Loucy (cell line): ENCODE measurements at regions not wholly inside any gene's neighbourhood (a gene's known extent, or its start where the extent isn't known, plus 50 kb on each side); places are given as distances from the start of the nearest gene placed in this dataset.

Experiments used
- H2AFZ ChIP-seq: fragments of 200-600 bp; sonication (generic); 2 replicates; pipeline ENCODE4 v1.6.0; 2016; ENCODE audit warnings: antibody characterized with exemption, mild to moderate bottlenecking, low read length, moderate library complexity
- H3F3A ChIP-seq: fragments of 200-600 bp; 2 replicates; pipeline ENCODE4 v1.6.0; 2016; ENCODE audit warnings: antibody characterized with exemption, low read depth, mild to moderate bottlenecking
- H3K27me3 ChIP-seq: fragments of 200-600 bp; sonication (generic); 2 replicates; pipeline ENCODE4 v1.6.1; 2014; ENCODE audit warnings: low read length, mild to moderate bottlenecking; ENCODE audit not compliant: insufficient read depth, poor library complexity, severe bottlenecking
- H3K36me3 ChIP-seq: fragments of 200-600 bp; sonication (generic); 2 replicates; pipeline ENCODE4 v1.6.1; 2016; ENCODE audit warnings: low read length; ENCODE audit not compliant: insufficient read depth
- H3K4me1 ChIP-seq: fragments of 200-600 bp; sonication (generic); 2 replicates; pipeline ENCODE4 v1.5.1; 2014; ENCODE audit warnings: low read length, mild to moderate bottlenecking; ENCODE audit not compliant: insufficient read depth, poor library complexity, severe bottlenecking
- H3K4me2 ChIP-seq: fragments of 200-600 bp; sonication (generic); 2 replicates; pipeline ENCODE4 v1.6.0; 2014; ENCODE audit warnings: antibody characterized with exemption, low read length, low read depth, mild to moderate bottlenecking; ENCODE audit not compliant: poor library complexity, severe bottlenecking
- H3K4me3 ChIP-seq: fragments of 200-600 bp; sonication (generic); 2 replicates; pipeline ENCODE4 v1.5.1; 2014; ENCODE audit warnings: low read length, mild to moderate bottlenecking, mixed read lengths; ENCODE audit not compliant: poor library complexity, severe bottlenecking
- H3K79me2 ChIP-seq: fragments of 200-600 bp; sonication (generic); 2 replicates; pipeline ENCODE4 v1.6.1; 2014; ENCODE audit warnings: low read length; ENCODE audit not compliant: insufficient read depth
- H3K9ac ChIP-seq: fragments of 200-600 bp; sonication (generic); 2 replicates; pipeline ENCODE4 v1.6.0; 2014; ENCODE audit warnings: mild to moderate bottlenecking, low read depth, low read length, moderate library complexity; ENCODE audit not compliant: poor library complexity, severe bottlenecking
- H3K9me2 ChIP-seq: fragments of 200-600 bp; sonication (generic); replicated peaks from 2 replicates; pipeline ENCODE4 v1.6.1; 2016; ENCODE audit warnings: low read depth, low read length, mixed read lengths
- H3K9me3 ChIP-seq: fragments of 200-600 bp; sonication (generic); 2 replicates; pipeline ENCODE4 v1.6.1; 2014; ENCODE audit warnings: mild to moderate bottlenecking, antibody characterized with exemption, low read length, low read depth; ENCODE audit not compliant: insufficient read depth
- H4K20me1 ChIP-seq: fragments of 200-600 bp; sonication (generic); 2 replicates; pipeline ENCODE4 v1.6.0; 2014; ENCODE audit warnings: antibody characterized with exemption, low read length, mild to moderate bottlenecking; ENCODE audit not compliant: insufficient read depth, poor library complexity, severe bottlenecking
- EZH2phosphoT487 ChIP-seq: fragments of 200-600 bp; IDR thresholded peaks from 2 replicates; pipeline ENCODE4 v1.6.1; 2018; ENCODE audit warnings: antibody characterized with exemption, mild to moderate bottlenecking, moderate library complexity, borderline replicate concordance
- TF ChIP-seq, protein P1 (sequence below): fragments of 200-600 bp; sonication (generic); conservative IDR thresholded peaks from 2 replicates; pipeline ENCODE4 v1.5.1; 2014; ENCODE audit warnings: mild to moderate bottlenecking, antibody characterized with exemption, low read length

DNA sequence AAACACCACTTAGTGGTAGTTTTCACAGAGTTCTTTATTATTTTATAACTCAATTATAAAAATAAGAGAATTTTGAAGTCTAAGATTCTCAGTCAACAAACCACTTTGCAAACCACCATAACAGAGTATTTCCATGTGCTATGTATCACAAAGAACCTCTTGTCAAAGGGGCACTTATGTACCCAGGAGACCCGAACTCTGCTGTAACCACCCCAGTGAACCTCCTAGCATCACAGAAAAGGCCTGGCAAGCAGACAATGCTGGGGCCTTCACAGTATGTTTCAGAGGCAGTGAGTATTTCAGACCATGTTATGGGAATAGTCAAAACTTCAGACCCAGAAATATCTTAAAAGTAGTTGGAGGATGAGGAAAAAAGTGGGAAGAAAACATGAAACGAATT is 714.1 kb downstream of the EFNB2 start:
- no peak for TF ChIP-seq EZH2phosphoT487
- Histone ChIP-seq H3K79me2 (no peaks in the 10 kb centered on the region), H4K20me1 (no peaks in the 10 kb centered on the region), H3K4me2 (no peak overlapping the region), H3K9ac (no peak overlapping the region), H3F3A (no peaks in the 10 kb centered on the region), H2AFZ (no peak overlapping the region), H3K27me3 (no peaks in the 10 kb centered on the region), H3K4me1 (no peaks in the 10 kb centered on the region), H3K9me2 (no peaks in the 10 kb centered on the region), H3K36me3 (no peaks in the 10 kb centered on the region), H3K9me3 (no peaks in the 10 kb centered on the region; the same call in 1 of the 2 replicates), H3K4me3 (no peak overlapping the region)

DNA sequence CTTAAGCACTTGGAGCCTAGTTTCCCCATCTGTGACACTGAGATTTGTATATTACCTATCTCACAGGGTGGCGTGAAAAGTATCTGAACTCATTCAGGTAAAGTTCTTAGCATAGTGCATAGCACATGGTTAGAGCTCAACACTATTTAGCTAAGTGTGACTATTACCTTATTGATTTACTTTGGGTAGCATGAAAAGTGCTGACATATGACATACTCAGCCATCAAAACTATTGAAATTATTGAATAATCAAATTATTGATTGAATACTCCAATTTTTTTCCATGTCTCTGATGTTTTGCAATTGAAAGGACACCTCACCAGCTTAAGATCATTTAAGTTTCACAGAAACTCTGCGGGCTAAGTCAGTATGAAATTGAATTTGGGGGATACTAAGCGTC is 715.0 kb downstream of the EFNB2 start:
- Histone ChIP-seq H4K20me1 (no peaks in the 10 kb centered on the region), H3K4me3 (no peak overlapping the region), H3K36me3 (no peaks in the 10 kb centered on the region), H3K9ac (no peak overlapping the region), H3K4me2 (no peak overlapping the region), H3F3A (no peaks in the 10 kb centered on the region), H3K9me3 (no peaks in the 10 kb centered on the region; the same call in 1 of the 2 replicates), H2AFZ (no peak overlapping the region), H3K4me1 (no peaks in the 10 kb centered on the region), H3K79me2 (no peaks in the 10 kb centered on the region), H3K27me3 (no peaks in the 10 kb centered on the region), H3K9me2 (no peaks in the 10 kb centered on the region)
- no peak for TF ChIP-seq EZH2phosphoT487
- TF ChIP-seq, protein P1, sequence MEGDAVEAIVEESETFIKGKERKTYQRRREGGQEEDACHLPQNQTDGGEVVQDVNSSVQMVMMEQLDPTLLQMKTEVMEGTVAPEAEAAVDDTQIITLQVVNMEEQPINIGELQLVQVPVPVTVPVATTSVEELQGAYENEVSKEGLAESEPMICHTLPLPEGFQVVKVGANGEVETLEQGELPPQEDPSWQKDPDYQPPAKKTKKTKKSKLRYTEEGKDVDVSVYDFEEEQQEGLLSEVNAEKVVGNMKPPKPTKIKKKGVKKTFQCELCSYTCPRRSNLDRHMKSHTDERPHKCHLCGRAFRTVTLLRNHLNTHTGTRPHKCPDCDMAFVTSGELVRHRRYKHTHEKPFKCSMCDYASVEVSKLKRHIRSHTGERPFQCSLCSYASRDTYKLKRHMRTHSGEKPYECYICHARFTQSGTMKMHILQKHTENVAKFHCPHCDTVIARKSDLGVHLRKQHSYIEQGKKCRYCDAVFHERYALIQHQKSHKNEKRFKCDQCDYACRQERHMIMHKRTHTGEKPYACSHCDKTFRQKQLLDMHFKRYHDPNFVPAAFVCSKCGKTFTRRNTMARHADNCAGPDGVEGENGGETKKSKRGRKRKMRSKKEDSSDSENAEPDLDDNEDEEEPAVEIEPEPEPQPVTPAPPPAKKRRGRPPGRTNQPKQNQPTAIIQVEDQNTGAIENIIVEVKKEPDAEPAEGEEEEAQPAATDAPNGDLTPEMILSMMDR, result no peak

DNA sequence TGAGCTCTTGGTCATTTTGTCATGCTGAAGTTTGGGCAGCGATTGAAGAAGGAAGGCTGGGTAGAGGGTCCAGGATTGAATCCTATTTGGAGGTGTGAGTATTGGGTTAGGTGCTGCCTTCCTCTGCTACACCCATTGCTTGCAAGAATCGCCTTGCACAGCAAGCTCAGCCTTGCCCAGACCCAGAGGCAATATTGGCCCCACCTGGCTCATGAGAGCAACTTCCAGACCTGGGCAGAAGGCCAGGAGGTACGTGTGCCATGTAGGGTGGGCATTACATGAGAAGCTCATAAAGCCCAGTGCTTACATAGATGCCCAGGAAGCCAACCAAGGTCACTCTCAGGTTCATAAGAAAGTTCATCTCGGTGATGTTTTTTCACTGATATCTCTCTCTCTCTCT is 718.0 kb downstream of the EFNB2 start:
- Histone ChIP-seq H3K4me2 (no peak overlapping the region), H3K79me2 (no peaks in the 10 kb centered on the region), H3K9ac (no peak overlapping the region), H3K9me2 (no peaks in the 10 kb centered on the region), H3F3A (no peaks in the 10 kb centered on the region), H4K20me1 (no peaks in the 10 kb centered on the region), H3K27me3 (no peaks in the 10 kb centered on the region), H3K4me3 (no peak overlapping the region), H2AFZ (no peak overlapping the region), H3K4me1 (no peaks in the 10 kb centered on the region), H3K36me3 (no peaks in the 10 kb centered on the region), H3K9me3 (no peaks in the 10 kb centered on the region; the same call in 1 of the 2 replicates)
- TF ChIP-seq, protein P1, result no peak
- no peak for TF ChIP-seq EZH2phosphoT487

DNA sequence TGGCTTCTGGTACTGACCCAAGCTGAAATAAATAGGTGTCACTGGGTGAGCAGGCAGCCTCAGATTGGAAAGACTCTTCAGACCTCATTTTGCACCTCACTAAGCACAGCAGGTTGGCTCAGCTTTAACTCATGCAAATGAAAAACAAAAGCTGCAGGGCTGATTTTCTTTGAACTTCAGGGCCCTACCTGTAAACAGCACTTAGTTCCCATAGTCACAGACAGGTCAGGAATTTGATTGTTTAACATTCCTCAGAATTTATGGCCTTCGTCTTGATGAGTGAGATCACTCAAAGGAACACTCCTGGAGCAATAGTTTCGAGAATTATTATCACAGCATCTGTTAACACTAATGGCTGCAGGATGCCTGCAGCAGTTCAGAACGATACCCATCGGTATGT is 718.5 kb downstream of the EFNB2 start:
- Histone ChIP-seq H3F3A (no peaks in the 10 kb centered on the region), H3K9ac (no peak overlapping the region), H3K9me2 (no peaks in the 10 kb centered on the region), H3K36me3 (no peaks in the 10 kb centered on the region), H3K4me1 (no peaks in the 10 kb centered on the region), H3K4me3 (no peak overlapping the region), H3K79me2 (no peaks in the 10 kb centered on the region), H4K20me1 (no peaks in the 10 kb centered on the region), H2AFZ (no peak overlapping the region), H3K4me2 (no peak overlapping the region), H3K27me3 (no peaks in the 10 kb centered on the region), H3K9me3 (no peaks in the 10 kb centered on the region; the same call in 1 of the 2 replicates)
- no peak for TF ChIP-seq EZH2phosphoT487
- TF ChIP-seq, protein P1, result no peak
